Panc1 (cell line): ENCODE measurements at regions not wholly inside any gene's neighbourhood (a gene's known extent, or its start where the extent isn't known, plus 50 kb on each side); places are given as distances from the start of the nearest gene placed in this dataset.

Source experiments
- POLR2AphosphoS5 ChIP-seq: IDR thresholded peaks from 2 replicates; pipeline ENCODE4 v1.6.1; 2012; ENCODE audit warnings: mild to moderate bottlenecking, low read depth, low read length, moderate library complexity
- SIN3A ChIP-seq: IDR thresholded peaks from 2 replicates; pipeline ENCODE4 v1.6.1; 2012; ENCODE audit warnings: low read depth, mild to moderate bottlenecking, low read length, moderate library complexity, borderline replicate concordance; ENCODE audit not compliant: insufficient read depth
- TF ChIP-seq, protein P1 (sequence below): fragments of 450-650 bp; IDR thresholded peaks from 2 replicates; pipeline ENCODE4 v1.5.1; 2017; ENCODE audit warnings: mild to moderate bottlenecking

DNA sequence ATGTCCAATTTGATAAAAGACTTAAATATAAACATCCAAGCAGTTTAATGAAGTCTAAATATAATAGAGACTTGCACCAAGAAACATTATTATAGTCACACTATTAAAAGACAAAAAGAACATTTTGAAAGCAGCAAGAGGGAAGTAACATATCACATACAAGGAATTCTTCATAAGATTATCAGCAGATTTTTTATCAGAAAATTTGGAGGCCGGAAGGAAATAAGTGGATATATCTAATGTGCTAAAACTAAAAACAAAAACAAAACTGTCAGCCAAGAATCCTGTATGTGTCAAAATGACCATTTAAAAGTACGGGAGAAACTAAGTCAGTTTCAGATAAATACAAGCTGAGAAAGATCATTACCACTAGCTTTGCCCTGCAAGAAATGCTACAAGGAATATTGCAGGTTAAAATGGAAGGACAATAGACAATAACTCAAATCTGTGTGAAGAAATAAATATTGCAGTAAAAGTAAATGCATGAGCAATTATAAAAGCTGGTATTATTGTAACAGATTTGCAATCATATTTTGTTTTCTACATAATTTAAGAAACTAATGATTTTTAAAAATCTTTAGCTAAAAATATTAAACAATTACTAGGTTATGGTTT is 1665.9 kb upstream of the PCDH20 start:
- TF ChIP-seq, protein P1, sequence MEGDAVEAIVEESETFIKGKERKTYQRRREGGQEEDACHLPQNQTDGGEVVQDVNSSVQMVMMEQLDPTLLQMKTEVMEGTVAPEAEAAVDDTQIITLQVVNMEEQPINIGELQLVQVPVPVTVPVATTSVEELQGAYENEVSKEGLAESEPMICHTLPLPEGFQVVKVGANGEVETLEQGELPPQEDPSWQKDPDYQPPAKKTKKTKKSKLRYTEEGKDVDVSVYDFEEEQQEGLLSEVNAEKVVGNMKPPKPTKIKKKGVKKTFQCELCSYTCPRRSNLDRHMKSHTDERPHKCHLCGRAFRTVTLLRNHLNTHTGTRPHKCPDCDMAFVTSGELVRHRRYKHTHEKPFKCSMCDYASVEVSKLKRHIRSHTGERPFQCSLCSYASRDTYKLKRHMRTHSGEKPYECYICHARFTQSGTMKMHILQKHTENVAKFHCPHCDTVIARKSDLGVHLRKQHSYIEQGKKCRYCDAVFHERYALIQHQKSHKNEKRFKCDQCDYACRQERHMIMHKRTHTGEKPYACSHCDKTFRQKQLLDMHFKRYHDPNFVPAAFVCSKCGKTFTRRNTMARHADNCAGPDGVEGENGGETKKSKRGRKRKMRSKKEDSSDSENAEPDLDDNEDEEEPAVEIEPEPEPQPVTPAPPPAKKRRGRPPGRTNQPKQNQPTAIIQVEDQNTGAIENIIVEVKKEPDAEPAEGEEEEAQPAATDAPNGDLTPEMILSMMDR, result no peak
- no peak for TF ChIP-seq POLR2AphosphoS5
- no peak for TF ChIP-seq SIN3A
